GM12878 (cell line): ENCODE measurements at regions not wholly inside any gene's neighbourhood (a gene's known extent, or its start where the extent isn't known, plus 50 kb on each side); places are given as distances from the start of the nearest gene placed in this dataset.

Experiments used
- ATAC-seq: fragments of 200-7000 bp; cut with Tn5 transposase; 3 replicates; pipeline ENCODE4 v1.9.1; 2020; ENCODE audit warnings: mild to moderate bottlenecking, moderate library complexity
- BruUV-seq: library from RNA; stranded (reverse); fragments of 400-500 nt; replicated peaks from 2 replicates; lab custom pipeline; 2021; lab: Mats Ljungman, UMichigan
- CTCF ChIA-PET: fragments of 300-600 bp; sonication (Branson Sonifier 250); formaldehyde crosslinking; extraction: SDS; loops from one replicate; lab custom pipeline; 2021; ENCODE audit warnings: inconsistent platforms; lab: Yijun Ruan, JAX
- POLR2A ChIA-PET: fragments of 350-600 bp; formaldehyde crosslinking; extraction: SDS; loops from one replicate; lab custom pipeline; 2021; ENCODE audit warnings: inconsistent platforms; lab: Charles Lee
- RAD21 ChIA-PET: fragments of 300-600 bp; sonication (Branson Sonifier 250); formaldehyde crosslinking; loops from one replicate; lab custom pipeline; 2023; ENCODE audit warnings: antibody characterized with exemption; ENCODE audit not compliant: unreplicated experiment; lab: Charles Lee
- SMC1A ChIA-PET: fragments of 300-600 bp; sonication (Branson Sonifier 250); formaldehyde crosslinking; loops from one replicate; lab custom pipeline; 2023; ENCODE audit not compliant: unreplicated experiment, uncharacterized antibody; lab: Charles Lee
- DNase-seq: peaks from one replicate; pipeline ENCODE4 v3.0.0-alpha.2; 2011; ENCODE audit warnings: low read depth, low spot score
- FAIRE-seq: peaks from 3 replicates; lab custom pipeline; 2011; peaks lifted over from hg19 to GRCh38; lab: Jason Lieb, UNC
- H2AFZ ChIP-seq: 2 replicates; pipeline ENCODE4 v1.6.0; 2011; ENCODE audit warnings: low read depth, low read length, control low read depth; ENCODE audit not compliant: control insufficient read depth
- H3K27ac ChIP-seq: 2 replicates; pipeline ENCODE4 v1.5.1; 2011; ENCODE audit warnings: control low read depth; ENCODE audit not compliant: control insufficient read depth, insufficient read depth
- H3K27me3 ChIP-seq, 2 experiments: replicated peaks in 1 of 2; 2 replicates each; pipeline versions ENCODE4 v1.6.0 to v1.6.1; 2011; ENCODE audit warnings: low read length in 1 of 2; ENCODE audit not compliant: control insufficient read depth in 2 of 2, insufficient read depth in 2 of 2
- H3K36me3 ChIP-seq, 2 experiments: 2 replicates each; pipeline ENCODE4 v1.5.1; 2011; ENCODE audit warnings: low read length in 1 of 2; ENCODE audit not compliant: control insufficient read depth in 2 of 2, insufficient read depth in 2 of 2
- H3K4me1 ChIP-seq: 2 replicates; pipeline ENCODE4 v1.6.1; 2011; ENCODE audit warnings: mild to moderate bottlenecking, low read length, moderate library complexity, mixed read lengths; ENCODE audit not compliant: control insufficient read depth, insufficient read depth
- H3K4me2 ChIP-seq: 2 replicates; pipeline ENCODE4 v1.6.0; 2011; ENCODE audit warnings: control low read depth; ENCODE audit not compliant: control insufficient read depth, insufficient read depth
- H3K4me3 ChIP-seq: fragments of 200-600 bp; sonication (generic); 2 replicates; pipeline ENCODE4 v1.5.1; 2016
- H3K79me2 ChIP-seq: 2 replicates; pipeline ENCODE4 v1.6.0; 2011; ENCODE audit warnings: low read length; ENCODE audit not compliant: control insufficient read depth, insufficient read depth
- H3K9ac ChIP-seq: 2 replicates; pipeline ENCODE4 v1.8.0; 2011; ENCODE audit warnings: low read length, control low read depth, mixed read lengths; ENCODE audit not compliant: control insufficient read depth, insufficient read depth
- H3K9me3 ChIP-seq: replicated peaks from 3 replicates; pipeline ENCODE4 v1.5.1; 2011; ENCODE audit warnings: mild to moderate bottlenecking, low read length; ENCODE audit not compliant: control insufficient read depth, insufficient read depth
- H4K20me1 ChIP-seq: 2 replicates; pipeline ENCODE4 v1.6.0; 2011; ENCODE audit not compliant: control insufficient read depth, insufficient read depth
- SMARCA5 ChIP-seq: fragments of 450-650 bp; IDR thresholded peaks from 2 replicates; pipeline ENCODE4 v1.6.1; 2017; ENCODE audit warnings: mild to moderate bottlenecking
- SUZ12 ChIP-seq: fragments of 200-600 bp; sonication (generic); IDR thresholded peaks from one replicate; pipeline ENCODE4 v1.6.1; 2018; ENCODE audit warnings: antibody characterized with exemption, mild to moderate bottlenecking; ENCODE audit not compliant: unreplicated experiment
- whole genome bisulfite sequencing: methylation state at CpG from one replicate; pipeline ENCODE4 v1.1.6; 2016; ENCODE audit warnings: low lambda C conversion rate; ENCODE audit not compliant: insufficient replicate concordance, insufficient coverage; ENCODE audit errors: missing lambda C conversion rate; 5-methylcytosine and 5-hydroxymethylcytosine counted together
- in situ Hi-C: fragments of 300-500 bp; cut with MboI; formaldehyde crosslinking; loops from 9 replicates; pipeline ENCODE4 v1.14.3; 2018; ENCODE audit warnings: mixed read lengths
- intact Hi-C: fragments of 100-400 bp; cut with micrococcal nuclease; formaldehyde crosslinking; loops from one replicate; pipeline ENCODE4 v1.14.2; 2022; ENCODE audit not compliant: unreplicated experiment

DNA sequence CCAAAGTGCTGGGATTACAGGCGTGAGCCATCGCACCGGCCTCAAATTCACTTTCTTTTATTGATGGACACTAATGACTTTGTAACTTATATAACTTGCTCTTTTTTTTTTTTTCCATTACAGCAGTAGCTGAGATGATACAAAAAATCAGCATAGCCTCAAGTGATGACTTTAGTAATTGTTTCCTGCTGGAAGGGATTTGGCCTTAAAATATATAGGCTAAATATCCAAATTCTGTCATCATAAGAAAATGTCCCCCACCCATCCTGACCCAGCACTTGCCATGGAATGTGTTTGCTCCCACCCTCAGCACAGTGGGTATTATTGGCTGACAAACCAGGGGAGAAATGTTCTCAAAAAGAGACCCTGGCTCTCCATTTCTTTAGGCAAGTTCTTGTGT lies 1264.1 kb upstream of the AUTS2 start:
- H3K4me2 ChIP-seq = no peak overlapping the region
- H3K4me3 ChIP-seq = no peak overlapping the region
- no peak for ATAC-seq
- ChIA-PET CTCF (no interaction called here), SMC1A (no interaction called here), POLR2A (no interaction called here), RAD21 (no interaction called here)
- no peak for FAIRE-seq
- no peak overlapping the region for H2AFZ ChIP-seq
- H4K20me1 ChIP-seq = no peaks in the 10 kb centered on the region
- H3K36me3 ChIP-seq = no peaks in the 10 kb centered on the region
- no peaks in the 10 kb centered on the region for H3K9me3 ChIP-seq
- BruUV-seq = no TSS peak
- no peaks in the 10 kb centered on the region for H3K79me2 ChIP-seq
- in situ Hi-C loops = no loop called here
- no peaks in the 10 kb centered on the region for H3K27me3 ChIP-seq
- no peak for DNase-seq
- H3K4me1 ChIP-seq = no peaks in the 10 kb centered on the region
- intact Hi-C loops = no loop called here
- 49% methylated on average over 3 of the region's 3 CpGs for whole genome bisulfite sequencing
- no peak overlapping the region for H3K27ac ChIP-seq
- no peak for TF ChIP-seq SUZ12
- H3K9ac ChIP-seq = no peak overlapping the region

DNA sequence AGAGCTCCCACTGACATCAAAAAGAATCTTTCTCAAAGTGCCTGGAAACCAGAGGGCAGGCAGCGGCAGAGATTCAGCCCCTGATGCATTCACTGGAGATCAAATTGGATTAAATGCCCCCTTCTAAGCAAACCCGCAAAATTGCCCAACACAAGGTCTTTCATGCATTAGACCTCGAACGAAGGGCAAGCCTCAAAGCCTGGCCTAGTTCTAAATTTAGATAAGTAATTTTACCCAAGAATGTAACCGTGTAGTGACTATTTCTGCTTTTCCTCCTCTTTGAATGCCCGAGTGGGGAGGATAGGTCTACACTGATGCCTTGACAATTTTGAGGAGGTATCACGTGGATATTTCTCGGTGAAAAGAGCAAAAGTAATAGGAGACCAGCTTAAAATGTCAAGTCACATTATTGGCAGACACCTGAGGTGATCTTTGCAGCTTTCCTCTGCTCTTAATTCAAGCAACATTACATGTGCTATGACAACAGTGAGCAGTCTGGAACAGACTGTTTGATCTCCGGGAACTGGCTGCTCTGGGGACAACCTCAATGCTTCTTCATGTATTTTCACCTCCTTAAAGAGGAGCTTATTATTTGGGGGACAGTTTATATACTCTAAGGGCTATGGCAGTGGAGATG lies 1263.5 kb upstream of the AUTS2 start:
- FAIRE-seq (no peak), ATAC-seq (no peak), DNase-seq (no peak)
- Histone ChIP-seq H3K4me2 (no peak overlapping the region), H3K36me3 (no peaks in the 10 kb centered on the region), H3K27ac (no peak overlapping the region), H3K9ac (no peak overlapping the region), H3K79me2 (no peaks in the 10 kb centered on the region), H4K20me1 (no peaks in the 10 kb centered on the region), H3K27me3 (no peaks in the 10 kb centered on the region), H3K9me3 (no peaks in the 10 kb centered on the region)
- WGBS = 10% methylated on average over 9 of the region's 9 CpGs
- intact Hi-C loops = no loop called here
- POLR2A ChIA-PET = no interaction called here
- RAD21 ChIA-PET = no interaction called here
- SMC1A ChIA-PET = no interaction called here
- in situ Hi-C loops = no loop called here
- BruUV-seq = no TSS peak
- CTCF ChIA-PET = no interaction called here
- no peak for TF ChIP-seq SMARCA5
- TF ChIP-seq, all 136 proteins: peak for 0
- Histone ChIP-seq H2AFZ (no peak overlapping the region), H3K4me1 (no peaks in the 10 kb centered on the region), H3K4me3 (no peak overlapping the region)
